ENCODE measurements at regions not wholly inside any gene's neighbourhood (a gene's known extent, or its start where the extent isn't known, plus 50 kb on each side); places are given as distances from the start of the nearest gene placed in this dataset.

- WGBS: 54% methylated on average over 1 of the region's 1 CpG
- ATAC-seq (no peak), DNase-seq (no peak)
- Histone ChIP-seq H3K27me3 (ENCODE audit: control insufficient read depth, insufficient read depth) (no peaks in the 10 kb centered on the region), H3K9me3 (ENCODE audit: control insufficient read depth, low read length) (no peaks in the 10 kb centered on the region), H3K27ac (ENCODE audit: low read length) (no peak overlapping the region), H3K4me1 (ENCODE audit: control insufficient read depth, insufficient read depth, low read length) (peaks cover 5% of the 10 kb centered on the region), H3K4me3 (ENCODE audit: low read length) (no peak overlapping the region)
- intact Hi-C loops (cut with DNase I): no loop called here
These were observed 409.5 kb downstream of the PLPP3 start for GRCh38 chr1:56169856-56170255.

- H3K4me1 ChIP-seq (ENCODE audit: control insufficient read depth, insufficient read depth, low read length): peaks cover 5% of the 10 kb centered on the region
- H3K4me3 ChIP-seq (ENCODE audit: low read length): no peak overlapping the region
- ATAC-seq (no peak), DNase-seq (no peak)
- H3K9me3 ChIP-seq (ENCODE audit: control insufficient read depth, low read length): no peaks in the 10 kb centered on the region
- WGBS: 74% methylated on average over 2 of the region's 2 CpGs
- no peak overlapping the region for H3K27ac ChIP-seq (ENCODE audit: low read length)
- intact Hi-C loops (cut with DNase I): no loop called here
- H3K27me3 ChIP-seq (ENCODE audit: control insufficient read depth, insufficient read depth): no peaks in the 10 kb centered on the region
These were observed 411.2 kb downstream of the PLPP3 start for GRCh38 chr1:56168176-56168575.

DNA sequence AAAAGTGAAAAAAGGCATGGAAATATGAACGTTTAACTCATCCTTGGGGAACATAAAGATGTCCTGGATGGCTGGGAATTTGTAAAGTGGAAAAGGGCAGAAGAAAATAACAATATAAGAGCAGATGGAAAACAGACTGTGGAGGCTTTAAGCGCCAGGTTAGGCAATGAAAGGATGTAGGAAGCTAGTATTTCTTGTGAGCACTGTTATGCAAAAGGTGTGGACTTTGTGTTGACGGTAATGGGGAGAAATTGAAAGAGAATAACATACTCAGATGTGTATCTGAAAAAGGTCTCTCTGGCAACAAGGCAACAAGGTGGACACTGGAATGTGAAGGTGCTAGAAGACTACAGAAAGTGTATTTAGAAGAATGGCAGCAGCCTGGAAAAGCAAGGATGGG, 411.8 kb downstream of the PLPP3 start:
- intact Hi-C loops (cut with DNase I): no loop called here

GRCh38 chr1:56160773-56161315, 418.5 kb downstream of the PLPP3 start:
- WGBS: 87% methylated on average over 6 of the region's 6 CpGs
- H3K4me1 ChIP-seq (ENCODE audit: control insufficient read depth, insufficient read depth, low read length): no peaks in the 10 kb centered on the region
- no peaks in the 10 kb centered on the region for H3K9me3 ChIP-seq (ENCODE audit: control insufficient read depth, low read length)
- no peak overlapping the region for H3K27ac ChIP-seq (ENCODE audit: low read length)
- no peak overlapping the region for H3K4me3 ChIP-seq (ENCODE audit: low read length)
- intact Hi-C loops (cut with DNase I): no loop called here
- no peak for ATAC-seq
- no peaks in the 10 kb centered on the region for H3K27me3 ChIP-seq (ENCODE audit: control insufficient read depth, insufficient read depth)
- DNase-seq: no peak

More for the DNA sequence above, 411.8 kb downstream of the PLPP3 start:
- DNase-seq: no peak
- Histone ChIP-seq H3K4me1 (ENCODE audit: control insufficient read depth, insufficient read depth, low read length) (peaks cover 5% of the 10 kb centered on the region), H3K27ac (ENCODE audit: low read length) (no peak overlapping the region), H3K27me3 (ENCODE audit: control insufficient read depth, insufficient read depth) (no peaks in the 10 kb centered on the region), H3K9me3 (ENCODE audit: control insufficient read depth, low read length) (no peaks in the 10 kb centered on the region), H3K4me3 (ENCODE audit: low read length) (no peak overlapping the region)
- WGBS: 90% methylated on average over 3 of the region's 3 CpGs
- ATAC-seq: no peak

DNA sequence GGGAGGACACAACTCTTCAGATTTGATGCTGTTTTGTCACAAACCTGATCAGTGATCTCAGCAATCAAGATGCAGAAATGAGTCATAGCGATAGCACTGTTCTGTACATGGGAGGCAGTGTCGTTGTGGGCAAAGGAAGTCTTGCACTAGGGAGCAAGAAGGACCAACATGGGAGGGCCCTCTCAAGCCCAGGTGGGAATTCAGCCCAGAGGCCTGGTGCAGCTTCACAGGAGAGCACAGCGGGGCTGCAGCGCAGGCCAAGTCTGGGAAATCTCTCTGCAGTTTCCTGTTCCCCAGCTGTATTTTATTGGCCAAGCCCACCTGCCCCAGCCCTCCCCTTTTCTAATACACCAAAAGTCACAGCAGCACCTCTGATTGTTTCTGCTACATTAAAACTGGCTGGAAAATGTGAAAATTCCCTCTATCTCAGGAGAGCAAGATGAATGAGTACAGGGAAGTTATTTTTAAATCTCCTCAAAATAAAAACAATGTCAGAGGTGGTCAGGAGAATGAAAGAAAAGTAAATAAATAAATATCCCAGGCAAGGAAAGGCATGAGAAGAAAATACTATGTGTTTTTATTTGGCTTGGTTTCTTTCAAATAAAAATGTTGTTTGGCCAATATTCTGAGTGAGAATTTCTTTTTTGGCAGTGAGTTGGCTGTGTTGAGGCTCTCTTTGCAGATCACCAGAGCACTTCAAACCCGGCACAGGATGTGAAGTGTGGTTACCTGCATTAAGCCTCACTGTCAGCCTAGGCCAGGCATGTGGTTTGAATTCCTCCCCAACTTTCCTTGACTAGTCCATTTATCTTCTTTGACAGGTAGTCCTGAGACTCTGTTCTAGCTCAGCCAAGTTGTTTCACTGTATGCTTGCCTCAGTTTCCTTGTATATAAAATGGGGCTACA, 422.1 kb downstream of the PLPP3 start:
- intact Hi-C loops (cut with DNase I): no loop called here
- Histone ChIP-seq H3K4me3 (ENCODE audit: low read length) (no peak overlapping the region), H3K27ac (ENCODE audit: low read length) (no peak overlapping the region), H3K9me3 (ENCODE audit: control insufficient read depth, low read length) (no peaks in the 10 kb centered on the region), H3K4me1 (ENCODE audit: control insufficient read depth, insufficient read depth, low read length) (no peaks in the 10 kb centered on the region), H3K27me3 (ENCODE audit: control insufficient read depth, insufficient read depth) (no peaks in the 10 kb centered on the region)
- 69% methylated on average over 5 of the region's 5 CpGs for WGBS
- DNase-seq: no peak
- ATAC-seq: no peak

DNA sequence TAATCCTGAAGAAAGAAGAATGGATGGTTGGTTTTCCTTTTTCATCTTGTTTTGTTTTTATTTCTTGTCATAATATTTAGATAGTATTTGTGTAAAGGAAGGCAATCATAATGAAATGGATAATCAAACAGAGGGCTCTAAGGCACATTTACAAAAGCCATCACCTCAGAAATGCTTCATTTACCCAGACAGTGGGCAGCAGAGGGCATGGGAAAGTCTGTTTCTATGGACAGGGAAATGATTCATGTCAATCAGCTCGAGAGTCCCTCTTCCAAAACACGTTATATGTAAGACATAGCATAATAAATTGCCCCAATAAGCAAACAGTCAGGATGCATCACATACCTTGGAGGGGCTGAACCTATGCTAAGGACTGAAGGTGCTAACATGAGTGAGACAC, 426.1 kb downstream of the PLPP3 start:
- 91% methylated on average over 2 of the region's 2 CpGs for WGBS
- H3K4me1 ChIP-seq (ENCODE audit: control insufficient read depth, insufficient read depth, low read length): no peaks in the 10 kb centered on the region
- ATAC-seq (no peak), DNase-seq (no peak)
- H3K4me3 ChIP-seq (ENCODE audit: low read length): no peak overlapping the region
- no peaks in the 10 kb centered on the region for H3K9me3 ChIP-seq (ENCODE audit: control insufficient read depth, low read length)
- H3K27me3 ChIP-seq (ENCODE audit: control insufficient read depth, insufficient read depth): no peaks in the 10 kb centered on the region
- no peak overlapping the region for H3K27ac ChIP-seq (ENCODE audit: low read length)
- intact Hi-C loops (cut with DNase I): no loop called here

GRCh38 chr1:56152635-56153034, 426.7 kb downstream of the PLPP3 start:
- H3K9me3 ChIP-seq (ENCODE audit: control insufficient read depth, low read length): no peaks in the 10 kb centered on the region

DNA sequence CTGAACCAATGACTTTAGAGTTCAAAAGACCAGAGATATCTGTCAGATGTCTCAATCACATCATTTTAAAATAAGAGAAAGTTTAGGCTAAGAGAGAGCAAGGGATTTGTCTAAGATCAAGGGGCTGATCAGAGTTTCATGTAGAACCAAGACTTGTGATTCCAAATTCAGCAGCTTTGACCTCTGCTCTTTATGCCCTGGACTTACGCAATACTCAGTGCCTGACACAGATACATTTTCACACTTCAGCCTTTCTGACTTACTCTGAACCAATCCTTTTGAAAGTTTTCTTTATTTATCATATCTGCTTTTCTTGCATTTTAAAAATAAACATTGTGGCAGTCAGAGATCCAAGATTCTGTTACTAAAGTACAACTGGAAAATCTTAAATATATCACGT, 428.0 kb downstream of the PLPP3 start:
- H3K27me3 ChIP-seq (ENCODE audit: control insufficient read depth, insufficient read depth): no peaks in the 10 kb centered on the region
- no peak overlapping the region for H3K4me3 ChIP-seq (ENCODE audit: low read length)
- WGBS: 74% methylated on average over 2 of the region's 2 CpGs
- DNase-seq (no peak), ATAC-seq (no peak)
- no peaks in the 10 kb centered on the region for H3K4me1 ChIP-seq (ENCODE audit: control insufficient read depth, insufficient read depth, low read length)
- H3K27ac ChIP-seq (ENCODE audit: low read length): no peak overlapping the region
- intact Hi-C loops (cut with DNase I): no loop called here
- H3K9me3 ChIP-seq (ENCODE audit: control insufficient read depth, low read length): no peaks in the 10 kb centered on the region

More at GRCh38 chr1:56152635-56153034, 426.7 kb downstream of the PLPP3 start:
- intact Hi-C loops (cut with DNase I): no loop called here
- Histone ChIP-seq H3K4me1 (ENCODE audit: control insufficient read depth, insufficient read depth, low read length) (no peaks in the 10 kb centered on the region), H3K27ac (ENCODE audit: low read length) (no peak overlapping the region), H3K27me3 (ENCODE audit: control insufficient read depth, insufficient read depth) (no peaks in the 10 kb centered on the region), H3K4me3 (ENCODE audit: low read length) (no peak overlapping the region)
- DNase-seq (no peak), ATAC-seq (no peak)
- WGBS: 62% methylated on average over 3 of the region's 3 CpGs

- no peak overlapping the region for H3K4me3 ChIP-seq (ENCODE audit: low read length)
- H3K27me3 ChIP-seq (ENCODE audit: control insufficient read depth, insufficient read depth): no peaks in the 10 kb centered on the region
- DNase-seq: no peak
- no peak overlapping the region for H3K27ac ChIP-seq (ENCODE audit: low read length)
- ATAC-seq: no peak
- intact Hi-C loops (cut with DNase I): no loop called here
- no peaks in the 10 kb centered on the region for H3K9me3 ChIP-seq (ENCODE audit: control insufficient read depth, low read length)
- no peaks in the 10 kb centered on the region for H3K4me1 ChIP-seq (ENCODE audit: control insufficient read depth, insufficient read depth, low read length)
- WGBS: 84% methylated on average over 5 of the region's 5 CpGs
These were observed 428.7 kb downstream of the PLPP3 start for GRCh38 chr1:56150441-56151215.

DNA sequence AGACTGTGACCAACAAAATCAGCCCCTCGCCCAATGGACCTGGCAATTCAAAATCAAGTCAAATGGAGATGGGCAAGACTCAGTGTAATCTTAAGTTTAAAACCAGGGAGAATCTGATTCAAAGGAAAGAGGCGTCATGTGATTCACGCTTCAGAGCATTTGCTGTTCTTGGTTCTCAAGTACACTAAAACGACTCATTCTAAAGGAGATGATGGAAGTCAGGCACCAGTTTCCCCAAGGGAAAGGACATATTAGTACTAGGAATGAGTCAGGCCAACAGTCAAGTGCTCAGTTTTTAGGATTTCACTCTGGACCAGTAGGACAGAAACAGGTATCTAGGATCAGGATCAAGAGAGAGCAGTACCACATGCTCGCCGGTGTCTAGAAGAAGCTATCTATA, 429.6 kb downstream of the PLPP3 start:
- Histone ChIP-seq H3K4me1 (ENCODE audit: control insufficient read depth, insufficient read depth, low read length) (no peaks in the 10 kb centered on the region), H3K9me3 (ENCODE audit: control insufficient read depth, low read length) (no peaks in the 10 kb centered on the region), H3K27ac (ENCODE audit: low read length) (no peak overlapping the region), H3K27me3 (ENCODE audit: control insufficient read depth, insufficient read depth) (no peaks in the 10 kb centered on the region), H3K4me3 (ENCODE audit: low read length) (no peak overlapping the region)
- no peak for ATAC-seq
- WGBS: 94% methylated on average over 6 of the region's 6 CpGs
- no peak for DNase-seq
- intact Hi-C loops (cut with DNase I): no loop called here

Measured in right cardiac atrium (tissue), 5 donors.